ENCODE measurements at regions not wholly inside any gene's neighbourhood (a gene's known extent, or its start where the extent isn't known, plus 50 kb on each side); places are given as distances from the start of the nearest gene placed in this dataset.

DNA sequence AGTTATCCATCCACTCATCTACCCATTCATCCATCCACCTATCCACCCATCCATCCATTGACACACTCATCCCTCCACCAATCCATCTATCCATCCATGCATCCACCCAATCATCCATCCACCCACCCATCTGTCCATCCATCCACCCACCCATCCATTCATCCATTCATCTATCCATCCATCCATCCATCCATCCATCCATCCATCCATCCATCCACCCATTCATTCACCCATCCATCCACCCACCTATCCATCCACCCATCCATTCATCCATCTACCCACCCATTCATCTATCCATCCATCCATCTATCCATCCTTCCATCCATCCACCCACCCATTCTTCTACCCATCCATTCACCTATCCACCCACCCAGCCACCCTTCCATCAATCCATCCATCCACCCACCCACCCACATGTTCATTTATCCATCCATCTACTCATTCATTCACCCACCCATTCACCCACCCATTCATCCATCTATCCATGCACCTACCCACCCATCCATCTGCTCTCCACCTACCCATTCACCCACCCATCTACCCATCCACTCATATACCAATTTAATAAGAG, 193.8 kb upstream of the ARID2 start:
- POLR2A ChIA-PET, result no interaction called here

DNA sequence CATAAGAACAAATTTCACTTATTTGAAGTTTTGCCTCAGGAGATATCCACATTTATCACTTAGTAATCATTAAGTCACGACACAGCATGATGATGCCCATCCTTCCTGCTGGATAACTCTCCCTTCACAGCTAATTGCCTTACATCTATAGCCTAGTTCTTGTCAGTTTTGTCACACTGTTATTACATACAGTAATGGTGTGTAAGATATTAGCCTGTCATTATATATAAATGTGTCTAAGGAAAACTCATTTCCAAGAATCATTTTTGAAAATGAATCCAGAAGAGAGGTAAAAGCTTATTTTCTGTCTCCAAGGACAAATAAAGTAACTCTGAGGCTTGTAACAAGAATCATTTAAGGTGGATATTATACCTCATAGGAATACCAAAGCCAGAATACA, 193.2 kb upstream of the ARID2 start:
- Mint-ChIP-seq H3K9me3 (peaks cover 2% of the 10 kb centered on the region), H3K27me3 (peaks cover 16% of the 10 kb centered on the region), H3K27ac (no peak overlapping the region), H3K36me3 (ENCODE audit: low read depth) (no peaks in the 10 kb centered on the region), H3K4me1 (no peaks in the 10 kb centered on the region), H3K4me3 (no peak overlapping the region)
- CTCF ChIA-PET, result no interaction called here
- POLR2A ChIA-PET, result no interaction called here
- DNase-seq, result no peak

More for the DNA sequence above, 193.8 kb upstream of the ARID2 start:
- H3K4me1 Mint-ChIP-seq, result no peaks in the 10 kb centered on the region
- no peak for DNase-seq
- peaks cover 18% of the 10 kb centered on the region for H3K27me3 Mint-ChIP-seq
- peaks cover 2% of the 10 kb centered on the region for H3K9me3 Mint-ChIP-seq
- CTCF ChIA-PET, result no interaction called here
- H3K4me3 Mint-ChIP-seq, result no peak overlapping the region
- H3K36me3 Mint-ChIP-seq (ENCODE audit: low read depth), result no peaks in the 10 kb centered on the region
- no peak overlapping the region for H3K27ac Mint-ChIP-seq

DNA sequence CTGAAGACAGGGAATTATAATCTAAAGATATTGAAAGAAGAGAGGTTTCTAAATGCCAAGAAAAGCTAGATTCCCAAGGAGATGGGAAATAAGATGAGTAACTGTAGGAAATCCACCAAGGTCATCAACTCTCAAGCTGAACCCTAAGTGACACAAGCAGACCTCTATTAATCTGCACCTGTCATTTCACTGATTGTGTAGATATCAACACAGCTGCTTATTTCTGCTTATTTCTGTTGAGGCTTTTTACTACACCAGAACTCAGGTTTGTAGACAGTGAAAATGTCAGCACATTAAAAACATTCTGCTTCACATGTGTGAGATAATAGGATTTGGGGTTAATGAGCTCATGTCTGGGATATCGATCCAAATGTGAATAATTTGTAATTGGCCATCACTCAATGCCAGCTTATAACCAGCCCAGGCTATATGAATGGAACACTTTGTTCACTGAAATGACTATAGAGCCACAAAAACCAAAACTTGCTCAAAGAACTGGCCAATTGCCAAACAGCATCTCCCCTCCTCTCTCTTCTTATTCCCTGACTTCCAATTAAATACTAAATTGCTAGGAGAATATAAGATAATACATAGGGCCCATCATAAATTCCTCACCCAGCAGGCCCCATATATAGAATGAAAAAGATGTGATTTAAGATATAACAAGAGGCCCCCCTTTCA, 188.7 kb upstream of the ARID2 start:
- Mint-ChIP-seq H3K4me1 (peaks cover 4% of the 10 kb centered on the region), H3K36me3 (ENCODE audit: low read depth) (no peaks in the 10 kb centered on the region), H3K27me3 (peaks cover 9% of the 10 kb centered on the region), H3K9me3 (peaks cover 2% of the 10 kb centered on the region), H3K27ac (no peak overlapping the region), H3K4me3 (no peak overlapping the region)
- CTCF ChIA-PET, result interaction anchor here (1.2 kb wide), 3 partner anchors 186 to 222 kb away, joined by 3 to 4 read pairs (median 3); no protein-coding TSS in a partner anchor
- DNase-seq, result no peak
- POLR2A ChIA-PET, result interaction anchor here (1.3 kb wide), 1 partner anchor 187 kb away, joined by 3 read pairs; no protein-coding TSS in a partner anchor

DNA sequence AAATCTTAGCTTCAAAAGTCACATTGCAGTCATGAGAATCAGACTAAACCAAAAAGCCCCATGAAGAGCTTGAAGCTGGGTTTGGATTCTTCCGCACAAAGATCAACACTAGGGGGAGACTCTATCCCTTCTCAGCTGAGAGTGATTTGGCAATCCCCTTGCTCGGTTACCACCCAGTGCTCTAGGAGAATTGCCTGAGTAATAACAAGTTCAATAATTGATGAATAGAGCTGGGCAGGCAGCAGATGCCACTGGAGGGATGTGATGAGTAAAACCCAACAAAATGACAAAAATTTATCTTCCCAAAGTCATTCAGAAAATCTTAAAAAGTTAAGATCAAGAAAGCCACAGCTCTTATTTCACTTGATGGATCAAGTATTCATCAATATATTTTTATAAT, 185.6 kb upstream of the ARID2 start:
- peaks cover 3% of the 10 kb centered on the region for H3K27me3 Mint-ChIP-seq
- no peak overlapping the region for H3K4me3 Mint-ChIP-seq
- no peak overlapping the region for H3K27ac Mint-ChIP-seq
- no peaks in the 10 kb centered on the region for H3K9me3 Mint-ChIP-seq
- DNase-seq, result peak; percentile 56
- ChIA-PET POLR2A (interaction anchor here (1.0 to 3.2 kb wide), 3 partner anchors 126 to 361 kb away, joined by 5 to 46 read pairs (median 5); partner anchors contain the start of gene ARID2), CTCF (interaction anchor here (0.6 to 3.5 kb wide), 41 partner anchors 10 to 581 kb away, joined by 3 to 103 read pairs (median 4); partner anchors contain the start of genes ARID2 and SCAF11)
- H3K36me3 Mint-ChIP-seq (ENCODE audit: low read depth), result no peaks in the 10 kb centered on the region
- peaks cover 4% of the 10 kb centered on the region for H3K4me1 Mint-ChIP-seq

DNA sequence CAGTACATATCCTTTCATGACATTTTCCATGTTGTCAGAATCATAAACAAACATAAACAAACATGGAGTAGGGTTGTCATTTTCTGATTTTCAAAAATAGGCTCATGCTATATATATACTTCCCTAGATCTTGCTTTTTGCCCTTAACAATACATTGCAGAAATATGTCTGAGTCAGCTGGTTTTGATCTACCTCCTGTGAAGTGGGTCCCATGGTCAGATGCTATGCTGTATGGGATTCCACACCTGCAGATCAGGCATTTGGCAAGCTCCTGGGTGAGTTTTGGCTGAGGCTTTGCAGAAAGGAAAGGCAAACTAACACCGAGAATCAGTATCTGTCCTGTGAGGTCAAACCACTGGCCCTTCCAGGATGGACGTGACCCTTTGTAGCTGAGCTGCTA, 183.0 kb upstream of the ARID2 start:
- ChIA-PET CTCF (interaction anchor here (0.7 to 3.1 kb wide), 2 partner anchors 124 to 179 kb away, joined by 3 to 18 read pairs; no protein-coding TSS in a partner anchor), POLR2A (interaction anchor here (1.6 kb wide), 1 partner anchor 179 kb away, joined by 4 read pairs; no protein-coding TSS in a partner anchor)
- Mint-ChIP-seq H3K4me1 (peaks cover 4% of the 10 kb centered on the region), H3K36me3 (ENCODE audit: low read depth) (no peaks in the 10 kb centered on the region), H3K9me3 (no peaks in the 10 kb centered on the region), H3K27ac (no peak overlapping the region), H3K27me3 (peaks cover 3% of the 10 kb centered on the region), H3K4me3 (no peak overlapping the region)
- no peak for DNase-seq

GRCh38 chr12:45547132-45547531, 182.4 kb upstream of the ARID2 start:
- H3K27me3 Mint-ChIP-seq, result peaks cover 3% of the 10 kb centered on the region
- ChIA-PET CTCF (interaction anchor here (0.7 to 3.1 kb wide), 2 partner anchors 123 to 179 kb away, joined by 3 to 18 read pairs; no protein-coding TSS in a partner anchor), POLR2A (interaction anchor here (1.6 kb wide), 1 partner anchor 178 kb away, joined by 4 read pairs; no protein-coding TSS in a partner anchor)
- H3K9me3 Mint-ChIP-seq, result no peaks in the 10 kb centered on the region
- H3K4me1 Mint-ChIP-seq, result peaks cover 4% of the 10 kb centered on the region
- H3K4me3 Mint-ChIP-seq, result no peak overlapping the region
- no peak overlapping the region for H3K27ac Mint-ChIP-seq
- DNase-seq, result no peak
- no peaks in the 10 kb centered on the region for H3K36me3 Mint-ChIP-seq (ENCODE audit: low read depth)

DNA sequence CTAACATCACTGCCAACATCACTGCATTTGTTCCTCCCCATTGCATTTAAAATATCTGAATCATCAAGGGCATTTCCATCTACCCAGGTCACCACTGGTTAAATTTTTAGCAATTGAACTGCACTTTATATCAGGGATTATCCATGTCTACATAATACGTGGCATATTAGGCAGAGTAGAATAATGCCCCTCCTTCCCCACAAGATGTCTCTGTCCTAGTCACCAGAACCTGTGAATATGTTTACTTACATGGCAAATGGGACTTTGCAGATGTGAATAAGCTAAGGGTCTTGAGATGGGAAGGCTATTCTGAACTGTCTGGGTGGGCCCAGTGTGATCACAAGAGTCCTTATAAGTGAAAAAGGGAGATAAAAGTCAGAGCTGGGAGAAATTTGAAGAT, 181.7 kb upstream of the ARID2 start:
- Mint-ChIP-seq H3K36me3 (ENCODE audit: low read depth) (no peaks in the 10 kb centered on the region), H3K4me1 (peaks cover 4% of the 10 kb centered on the region), H3K9me3 (no peaks in the 10 kb centered on the region), H3K27me3 (peaks cover 2% of the 10 kb centered on the region), H3K27ac (no peak overlapping the region), H3K4me3 (no peak overlapping the region)
- CTCF ChIA-PET, result interaction anchor here (1.9 to 3.1 kb wide), 2 partner anchors 178 to 196 kb away, joined by 4 to 18 read pairs; no protein-coding TSS in a partner anchor
- no peak for DNase-seq
- POLR2A ChIA-PET, result interaction anchor here (1.6 kb wide), 1 partner anchor 177 kb away, joined by 4 read pairs; no protein-coding TSS in a partner anchor

DNA sequence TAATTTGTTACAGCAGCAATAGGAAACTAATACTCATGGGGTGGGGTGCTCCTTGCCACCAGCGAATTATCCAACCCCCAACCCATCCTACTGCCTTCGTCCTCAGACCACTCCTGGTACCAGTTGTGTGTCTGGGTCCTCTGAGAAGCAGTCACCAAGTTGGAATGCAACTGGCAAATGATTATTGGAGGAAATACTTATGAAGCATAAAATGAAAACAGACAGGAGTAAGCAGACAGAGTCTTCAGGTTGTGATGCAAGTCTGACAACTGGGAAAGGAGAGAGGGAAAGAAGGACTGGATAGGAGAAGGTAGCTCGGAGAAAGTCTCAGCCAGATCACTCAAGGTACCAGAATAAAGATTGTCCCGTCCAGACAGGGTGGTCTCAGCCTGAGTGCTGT, 181.1 kb upstream of the ARID2 start:
- ChIA-PET CTCF (interaction anchor here (1.9 to 3.1 kb wide), 2 partner anchors 177 to 195 kb away, joined by 4 to 18 read pairs; no protein-coding TSS in a partner anchor), POLR2A (no interaction called here)
- Mint-ChIP-seq H3K4me1 (peaks cover 4% of the 10 kb centered on the region), H3K27ac (no peak overlapping the region), H3K27me3 (no peaks in the 10 kb centered on the region), H3K36me3 (ENCODE audit: low read depth) (no peaks in the 10 kb centered on the region), H3K9me3 (no peaks in the 10 kb centered on the region), H3K4me3 (no peak overlapping the region)
- no peak for DNase-seq

DNA sequence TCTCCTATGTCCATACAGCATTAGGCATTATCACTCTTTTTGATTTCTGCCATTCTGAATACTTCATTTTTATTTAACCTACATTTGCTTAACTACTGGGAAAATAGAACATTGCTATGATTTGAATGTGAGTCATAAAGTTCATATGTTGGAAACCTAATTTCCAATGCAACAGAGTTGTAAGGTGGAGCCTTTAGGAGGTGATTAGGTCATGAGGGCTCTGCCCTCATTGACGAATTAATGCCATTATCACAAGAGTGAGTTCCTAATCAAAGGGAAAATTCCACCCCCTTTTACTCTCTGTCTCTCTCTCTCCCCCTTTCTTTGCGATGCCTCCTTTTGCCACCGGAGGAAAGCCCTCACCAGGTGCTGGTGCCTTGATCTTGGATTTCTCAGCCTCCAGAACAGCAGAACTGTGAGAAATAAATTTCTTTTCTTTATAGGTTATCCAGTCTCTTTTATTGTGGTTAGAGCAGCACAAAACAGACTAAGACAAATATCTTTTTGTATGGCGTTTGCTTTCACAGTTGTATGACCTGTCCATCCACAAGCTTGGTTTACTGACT, 180.1 kb upstream of the ARID2 start:
- no peaks in the 10 kb centered on the region for H3K4me1 Mint-ChIP-seq
- no peak for DNase-seq
- H3K27me3 Mint-ChIP-seq, result no peaks in the 10 kb centered on the region
- POLR2A ChIA-PET, result no interaction called here
- CTCF ChIA-PET, result interaction anchor here (1.9 to 3.1 kb wide), 2 partner anchors 176 to 194 kb away, joined by 4 to 18 read pairs; no protein-coding TSS in a partner anchor
- no peak overlapping the region for H3K27ac Mint-ChIP-seq
- H3K4me3 Mint-ChIP-seq, result no peak overlapping the region
- H3K9me3 Mint-ChIP-seq, result no peaks in the 10 kb centered on the region
- no peaks in the 10 kb centered on the region for H3K36me3 Mint-ChIP-seq (ENCODE audit: low read depth)

DNA sequence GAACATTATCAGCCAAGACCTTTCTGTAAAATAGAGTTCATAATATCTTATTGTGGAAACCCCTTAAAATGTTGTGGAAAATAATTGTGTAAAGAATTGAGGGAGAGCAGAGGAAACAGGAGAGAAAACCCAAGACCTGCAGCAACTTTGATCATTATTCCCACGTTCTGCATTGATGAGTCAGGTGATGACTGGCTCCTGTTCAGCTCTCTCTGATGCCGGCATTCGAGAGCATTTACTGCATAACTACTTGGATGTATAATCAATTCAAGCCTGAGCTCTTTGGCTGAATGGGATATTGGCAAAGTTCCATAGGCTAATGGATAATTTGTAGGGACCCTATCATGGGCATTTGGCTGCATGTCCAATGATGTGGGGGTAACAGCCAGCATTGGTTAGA, 176.3 kb upstream of the ARID2 start:
- DNase-seq, result no peak
- Mint-ChIP-seq H3K9me3 (no peaks in the 10 kb centered on the region), H3K36me3 (ENCODE audit: low read depth) (no peaks in the 10 kb centered on the region), H3K4me3 (no peak overlapping the region), H3K27ac (no peak overlapping the region), H3K4me1 (no peaks in the 10 kb centered on the region), H3K27me3 (no peaks in the 10 kb centered on the region)
- CTCF ChIA-PET, result interaction anchor here (1.2 kb wide), 1 partner anchor 9 kb away, joined by 4 read pairs; no protein-coding TSS in a partner anchor
- POLR2A ChIA-PET, result no interaction called here

DNA sequence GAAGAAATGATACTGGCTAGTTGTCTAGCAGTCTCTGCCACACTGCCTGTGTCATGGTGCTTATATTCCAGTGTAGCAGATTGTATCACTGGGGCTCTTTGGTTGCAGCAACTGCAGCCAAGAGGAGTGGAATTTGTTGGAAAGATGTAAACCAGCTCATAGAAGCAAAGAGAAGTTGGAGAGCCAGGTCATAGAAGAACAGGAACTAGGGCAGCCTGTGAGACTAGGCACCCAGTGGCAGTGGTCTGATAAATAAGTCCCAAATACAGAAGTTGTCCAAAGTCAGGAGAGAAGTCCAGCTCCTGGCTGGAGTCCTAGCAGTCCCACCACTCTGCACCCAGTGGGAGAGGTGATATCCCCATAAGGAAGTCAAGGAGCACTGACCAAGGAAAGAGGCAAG, 172.5 kb upstream of the ARID2 start:
- no peaks in the 10 kb centered on the region for H3K36me3 Mint-ChIP-seq (ENCODE audit: low read depth)
- no peaks in the 10 kb centered on the region for H3K9me3 Mint-ChIP-seq
- POLR2A ChIA-PET, result no interaction called here
- no peak for DNase-seq
- CTCF ChIA-PET, result interaction anchor here (1.2 kb wide), 1 partner anchor 13 kb away, joined by 4 read pairs; no protein-coding TSS in a partner anchor
- no peaks in the 10 kb centered on the region for H3K4me1 Mint-ChIP-seq
- no peaks in the 10 kb centered on the region for H3K27me3 Mint-ChIP-seq
- no peak overlapping the region for H3K27ac Mint-ChIP-seq
- no peak overlapping the region for H3K4me3 Mint-ChIP-seq

- no peaks in the 10 kb centered on the region for H3K4me1 Mint-ChIP-seq
- ChIA-PET POLR2A (no interaction called here), CTCF (interaction anchor here (1.6 kb wide), 1 partner anchor 15 kb away, joined by 4 read pairs; no protein-coding TSS in a partner anchor)
- H3K4me3 Mint-ChIP-seq, result no peak overlapping the region
- H3K9me3 Mint-ChIP-seq, result no peaks in the 10 kb centered on the region
- no peaks in the 10 kb centered on the region for H3K36me3 Mint-ChIP-seq (ENCODE audit: low read depth)
- no peaks in the 10 kb centered on the region for H3K27me3 Mint-ChIP-seq
- no peak for DNase-seq
- H3K27ac Mint-ChIP-seq, result no peak overlapping the region
Observed at GRCh38 chr12:45558353-45558752, 171.2 kb upstream of the ARID2 start.

DNA sequence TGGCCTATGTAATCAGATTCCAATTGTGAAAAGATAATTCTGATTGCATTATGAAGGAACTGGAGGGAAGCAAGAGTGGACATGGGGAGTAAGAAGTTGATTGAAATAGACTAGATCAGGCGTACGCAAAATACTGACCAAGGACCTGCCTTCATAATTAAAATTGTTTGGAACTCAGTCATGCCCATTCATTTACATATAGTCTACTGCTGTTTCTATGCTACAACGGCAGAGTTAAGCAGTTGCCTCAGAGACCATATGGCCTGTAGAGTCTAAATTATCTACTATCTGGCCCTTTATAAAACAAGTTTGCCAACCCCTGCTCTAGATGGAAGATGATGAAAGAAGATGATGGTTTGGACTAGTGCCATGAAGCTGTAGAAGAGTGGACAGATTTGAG, 170.0 kb upstream of the ARID2 start:
- H3K4me3 Mint-ChIP-seq, result no peak overlapping the region
- DNase-seq, result no peak
- ChIA-PET CTCF (no interaction called here), POLR2A (no interaction called here)
- no peaks in the 10 kb centered on the region for H3K36me3 Mint-ChIP-seq (ENCODE audit: low read depth)
- no peak overlapping the region for H3K27ac Mint-ChIP-seq
- H3K9me3 Mint-ChIP-seq, result no peaks in the 10 kb centered on the region
- peaks cover 2% of the 10 kb centered on the region for H3K27me3 Mint-ChIP-seq
- H3K4me1 Mint-ChIP-seq, result no peaks in the 10 kb centered on the region
